Left kidney (tissue), 1 donor: ENCODE measurements at regions not wholly inside any gene's neighbourhood (a gene's known extent, or its start where the extent isn't known, plus 50 kb on each side); places are given as distances from the start of the nearest gene placed in this dataset.
"Not testable (repeated sequence)": the region's sequence is repeated elsewhere in the genome, so short reads cannot be mapped to it uniquely, and the experiment has no call there.

Source experiments
- DNase-seq: peaks from one replicate; pipeline ENCODE4 v3.0.0-alpha.2; 2013

- DNase-seq, result no peak
Measured at GRCh38 chr15:28459279-28459678, 73.5 kb downstream of the GOLGA8G start.

GRCh38 chr15:28457396-28457932 is 75.3 kb downstream of the GOLGA8G start:
- peak; percentile 21 for DNase-seq

- DNase-seq, result no peak
Measured at GRCh38 chr15:28456476-28457395, 76.0 kb downstream of the GOLGA8G start.

GRCh38 chr15:28455537-28456475 is 77.0 kb downstream of the GOLGA8G start:
- not testable (repeated sequence) for DNase-seq

- DNase-seq, result not testable (repeated sequence)
Measured at GRCh38 chr15:28454751-28455220, 76.3 kb downstream of the GOLGA8F start.
